HG03196 (cell line): ENCODE measurements at regions not wholly inside any gene's neighbourhood (a gene's known extent, or its start where the extent isn't known, plus 50 kb on each side); places are given as distances from the start of the nearest gene placed in this dataset.
"Not testable (repeated sequence)": the region's sequence is repeated elsewhere in the genome, so short reads cannot be mapped to it uniquely, and the experiment has no call there.

Experiments used
- ATAC-seq: cut with Tn5 transposase; IDR thresholded peaks from one replicate; pipeline ENCODE4 v1.9.1; 2021; ENCODE audit not compliant: unreplicated experiment

GRCh38 chr6:67916399-67916798, 718.7 kb upstream of the ADGRB3 start:
- ATAC-seq, result no peak

GRCh38 chr6:67914419-67914818, 720.7 kb upstream of the ADGRB3 start:
- no peak for ATAC-seq

GRCh38 chr6:67909354-67909753, 725.7 kb upstream of the ADGRB3 start:
- ATAC-seq, result no peak

GRCh38 chr6:67908379-67908778, 726.7 kb upstream of the ADGRB3 start:
- no peak for ATAC-seq

GRCh38 chr6:67904735-67905134, 730.3 kb upstream of the ADGRB3 start:
- ATAC-seq, result not testable (repeated sequence)

GRCh38 chr6:67898875-67899274, 736.2 kb upstream of the ADGRB3 start:
- no peak for ATAC-seq

- no peak for ATAC-seq
These were observed 737.0 kb upstream of the ADGRB3 start for GRCh38 chr6:67897998-67898607.

- no peak for ATAC-seq
These were observed 738.6 kb upstream of the ADGRB3 start for GRCh38 chr6:67896476-67896875.

GRCh38 chr6:67889682-67889995, 745.4 kb upstream of the ADGRB3 start:
- ATAC-seq, result no peak

GRCh38 chr6:67888886-67889681, 746.0 kb upstream of the ADGRB3 start:
- ATAC-seq, result no peak

GRCh38 chr6:67888546-67888885, 746.6 kb upstream of the ADGRB3 start:
- ATAC-seq, result no peak

GRCh38 chr6:67887747-67888545, 747.1 kb upstream of the ADGRB3 start:
- no peak for ATAC-seq

- ATAC-seq, result no peak
These were observed 747.7 kb upstream of the ADGRB3 start for GRCh38 chr6:67887419-67887746.

- ATAC-seq, result no peak
These were observed 748.2 kb upstream of the ADGRB3 start for GRCh38 chr6:67886840-67887292.

GRCh38 chr6:67886036-67886707, 748.9 kb upstream of the ADGRB3 start:
- ATAC-seq, result no peak

GRCh38 chr6:67885081-67886033, 749.7 kb upstream of the ADGRB3 start:
- ATAC-seq, result no peak

GRCh38 chr6:67884442-67884841, 750.6 kb upstream of the ADGRB3 start:
- no peak for ATAC-seq

- no peak for ATAC-seq
These were observed 751.3 kb upstream of the ADGRB3 start for GRCh38 chr6:67883500-67884366.
